ENCODE measurements at regions not wholly inside any gene's neighbourhood (a gene's known extent, or its start where the extent isn't known, plus 50 kb on each side); places are given as distances from the start of the nearest gene placed in this dataset.

DNA sequence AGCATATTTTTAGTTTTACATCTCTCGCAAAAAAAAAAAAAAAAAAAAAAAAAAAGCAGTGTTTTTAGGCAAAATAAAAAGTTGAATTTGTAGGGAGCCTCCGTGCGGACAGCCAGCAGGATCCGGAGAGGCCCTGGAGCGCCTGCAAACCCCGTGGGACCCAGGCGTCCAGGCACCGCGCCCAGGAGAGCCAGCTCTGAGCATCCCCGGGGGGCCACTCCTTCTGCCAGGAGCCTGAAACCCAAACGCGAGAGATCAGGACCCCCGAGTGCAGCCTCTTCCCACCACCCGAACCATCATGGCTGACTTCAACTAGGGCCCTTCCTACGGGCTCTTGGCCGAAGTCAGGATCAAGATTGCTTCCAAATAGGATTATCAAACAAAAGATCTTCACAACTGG, 54.1 kb upstream of the LY86 start:
- H3K27ac ChIP-seq, result no peak overlapping the region
- no peak for TF ChIP-seq ZFX (IDR thresholded peaks at IDR 0.05; ENCODE audit: borderline replicate concordance)
- TF ChIP-seq, protein P1, sequence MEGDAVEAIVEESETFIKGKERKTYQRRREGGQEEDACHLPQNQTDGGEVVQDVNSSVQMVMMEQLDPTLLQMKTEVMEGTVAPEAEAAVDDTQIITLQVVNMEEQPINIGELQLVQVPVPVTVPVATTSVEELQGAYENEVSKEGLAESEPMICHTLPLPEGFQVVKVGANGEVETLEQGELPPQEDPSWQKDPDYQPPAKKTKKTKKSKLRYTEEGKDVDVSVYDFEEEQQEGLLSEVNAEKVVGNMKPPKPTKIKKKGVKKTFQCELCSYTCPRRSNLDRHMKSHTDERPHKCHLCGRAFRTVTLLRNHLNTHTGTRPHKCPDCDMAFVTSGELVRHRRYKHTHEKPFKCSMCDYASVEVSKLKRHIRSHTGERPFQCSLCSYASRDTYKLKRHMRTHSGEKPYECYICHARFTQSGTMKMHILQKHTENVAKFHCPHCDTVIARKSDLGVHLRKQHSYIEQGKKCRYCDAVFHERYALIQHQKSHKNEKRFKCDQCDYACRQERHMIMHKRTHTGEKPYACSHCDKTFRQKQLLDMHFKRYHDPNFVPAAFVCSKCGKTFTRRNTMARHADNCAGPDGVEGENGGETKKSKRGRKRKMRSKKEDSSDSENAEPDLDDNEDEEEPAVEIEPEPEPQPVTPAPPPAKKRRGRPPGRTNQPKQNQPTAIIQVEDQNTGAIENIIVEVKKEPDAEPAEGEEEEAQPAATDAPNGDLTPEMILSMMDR (IDR thresholded peaks at IDR 0.05), result no peak

DNA sequence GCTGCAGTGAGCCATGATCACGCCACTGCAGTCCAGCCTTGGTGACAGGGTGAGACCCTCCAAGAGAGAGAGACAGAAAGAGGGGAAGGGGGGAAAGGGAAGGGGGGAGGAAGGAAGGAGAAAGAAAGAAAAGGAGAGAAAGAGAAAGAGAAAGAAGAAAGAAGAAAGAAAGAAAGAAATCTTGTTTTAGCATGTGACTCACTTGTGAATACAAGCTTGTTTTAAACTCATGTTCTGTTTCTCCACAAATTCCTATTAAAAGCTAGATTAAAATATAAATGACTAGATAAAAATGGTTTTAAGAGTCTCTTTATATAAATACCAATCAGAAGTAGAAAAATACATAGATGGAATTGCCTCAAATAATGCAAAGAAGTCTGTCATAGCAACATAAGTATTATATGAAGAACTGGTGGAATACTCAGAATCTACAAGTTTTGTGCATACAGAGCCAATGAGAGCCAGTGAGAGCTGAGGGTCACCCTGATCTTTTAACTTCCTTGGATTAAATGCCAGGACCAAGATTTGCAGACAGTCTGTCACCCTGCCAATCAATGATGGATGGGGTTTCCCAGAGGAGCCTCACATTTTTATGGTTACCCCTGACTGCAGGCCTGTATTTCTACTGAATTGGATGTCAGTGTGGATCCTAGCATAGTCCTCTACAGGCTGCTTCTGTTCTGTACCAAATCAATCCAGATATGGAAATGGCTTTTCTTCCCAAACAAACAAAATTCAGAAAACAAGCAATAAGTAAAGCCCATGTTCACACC, 50.8 kb upstream of the LY86 start:
- TF ChIP-seq, protein P1 (IDR thresholded peaks at IDR 0.05), result no peak
- TF ChIP-seq ZFX (IDR thresholded peaks at IDR 0.05; ENCODE audit: borderline replicate concordance), result no peak
- no peak overlapping the region for H3K27ac ChIP-seq

DNA sequence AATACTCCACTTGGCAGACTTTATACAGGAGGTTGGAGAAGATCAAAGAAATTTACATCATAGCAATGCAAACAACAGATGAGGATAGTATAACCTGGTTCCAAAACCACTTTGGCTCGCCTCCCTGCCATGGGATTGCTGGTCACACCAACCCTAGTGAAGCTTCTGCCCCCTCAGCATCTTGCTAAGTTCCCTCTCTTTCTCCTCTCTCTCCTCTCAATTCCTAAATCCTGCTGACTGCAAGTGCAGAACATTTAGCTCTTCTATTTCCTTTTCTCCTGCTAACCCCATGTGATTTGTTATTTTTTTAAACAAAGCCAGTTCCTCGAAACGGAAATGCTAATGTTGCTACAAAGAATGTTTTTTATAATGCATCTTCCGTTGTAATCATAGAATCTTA, 50.3 kb upstream of the LY86 start:
- no peak for TF ChIP-seq ZFX (IDR thresholded peaks at IDR 0.05; ENCODE audit: borderline replicate concordance)
- TF ChIP-seq, protein P1 (IDR thresholded peaks at IDR 0.05), result no peak
- no peak overlapping the region for H3K27ac ChIP-seq

All from 22Rv1 (cell line).